ENCODE measurements at regions not wholly inside any gene's neighbourhood (a gene's known extent, or its start where the extent isn't known, plus 50 kb on each side); places are given as distances from the start of the nearest gene placed in this dataset.

- TF ChIP-seq, protein P1, sequence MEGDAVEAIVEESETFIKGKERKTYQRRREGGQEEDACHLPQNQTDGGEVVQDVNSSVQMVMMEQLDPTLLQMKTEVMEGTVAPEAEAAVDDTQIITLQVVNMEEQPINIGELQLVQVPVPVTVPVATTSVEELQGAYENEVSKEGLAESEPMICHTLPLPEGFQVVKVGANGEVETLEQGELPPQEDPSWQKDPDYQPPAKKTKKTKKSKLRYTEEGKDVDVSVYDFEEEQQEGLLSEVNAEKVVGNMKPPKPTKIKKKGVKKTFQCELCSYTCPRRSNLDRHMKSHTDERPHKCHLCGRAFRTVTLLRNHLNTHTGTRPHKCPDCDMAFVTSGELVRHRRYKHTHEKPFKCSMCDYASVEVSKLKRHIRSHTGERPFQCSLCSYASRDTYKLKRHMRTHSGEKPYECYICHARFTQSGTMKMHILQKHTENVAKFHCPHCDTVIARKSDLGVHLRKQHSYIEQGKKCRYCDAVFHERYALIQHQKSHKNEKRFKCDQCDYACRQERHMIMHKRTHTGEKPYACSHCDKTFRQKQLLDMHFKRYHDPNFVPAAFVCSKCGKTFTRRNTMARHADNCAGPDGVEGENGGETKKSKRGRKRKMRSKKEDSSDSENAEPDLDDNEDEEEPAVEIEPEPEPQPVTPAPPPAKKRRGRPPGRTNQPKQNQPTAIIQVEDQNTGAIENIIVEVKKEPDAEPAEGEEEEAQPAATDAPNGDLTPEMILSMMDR (conservative IDR thresholded peaks at IDR 0.05 in 1 of 2, IDR thresholded peaks at IDR 0.05 in 1 of 2; ENCODE audit: extremely low read depth in 1 of 2, insufficient read depth in 1 of 2, low read depth in 1 of 2, low read length in 2 of 2): no peak
- TF ChIP-seq EZH2 (IDR thresholded peaks at IDR 0.05; ENCODE audit: borderline replicate concordance, low read length): no peak
Measured at GRCh38 chr14:22088614-22089342, 415.2 kb upstream of the OR4E1 start.
